ENCODE measurements at regions not wholly inside any gene's neighbourhood (a gene's known extent, or its start where the extent isn't known, plus 50 kb on each side); places are given as distances from the start of the nearest gene placed in this dataset.

GRCh38 chr15:87732976-87733375 lies 523.6 kb downstream of the NTRK3 start (continued):
- TF ChIP-seq TEAD4 (IDR thresholded peaks at IDR 0.05; ENCODE audit: low read depth, low read length): no peak

GRCh38 chr15:87731630-87732029 lies 524.9 kb downstream of the NTRK3 start:
- Histone ChIP-seq H3K23me2 (ENCODE audit: low read depth, low read length) (no peaks in the 10 kb centered on the region), H2AFZ (ENCODE audit: low read length) (no peak overlapping the region), H2BK12ac (ENCODE audit: low read depth, low read length) (no peak overlapping the region), H3K79me1 (ENCODE audit: low read depth, low read length) (no peaks in the 10 kb centered on the region), H3K36me3 (ENCODE audit: control insufficient read depth in 2 of 4, insufficient read depth in 4 of 4, low read length in 3 of 4) (no peaks in the 10 kb centered on the region), H3K27ac (ENCODE audit: low read depth, low read length) (no peak overlapping the region), H2AK5ac (ENCODE audit: low read depth, low read length) (no peak overlapping the region), H2BK5ac (ENCODE audit: low read depth, low read length) (no peak overlapping the region), H2BK120ac (replicated peaks; ENCODE audit: low read depth, low read length) (no peak overlapping the region), H3K14ac (ENCODE audit: insufficient read length) (no peak overlapping the region), H3K4ac (replicated peaks; ENCODE audit: insufficient read length, low read depth, low read length) (no peak overlapping the region), H2BK15ac (ENCODE audit: low read length) (no peak overlapping the region), H4K8ac (ENCODE audit: extremely low read depth, insufficient read depth, low read length) (no peak overlapping the region), H4K5ac (ENCODE audit: insufficient read length, low read depth, low read length) (no peak overlapping the region), H2BK20ac (ENCODE audit: low read length) (no peak overlapping the region), H3K4me3 (ENCODE audit: extremely low read depth in 1 of 4, insufficient read depth in 2 of 4, low read depth in 3 of 4, low read length in 4 of 4) (no peak overlapping the region), H3K27me3 (replicated peaks in 1 of 4; ENCODE audit: control insufficient read depth in 3 of 4, extremely low read depth in 1 of 4, insufficient read depth in 3 of 4, low read length in 3 of 4) (no peaks in the 10 kb centered on the region), H3K4me1 (replicated peaks in 1 of 4; ENCODE audit: control insufficient read depth in 3 of 4, insufficient read depth in 4 of 4, low read length in 3 of 4) (no peaks in the 10 kb centered on the region), H3K23ac (ENCODE audit: insufficient read length) (no peak overlapping the region), H4K91ac (replicated peaks; ENCODE audit: insufficient read length, low read length) (no peak overlapping the region), H3K56ac (replicated peaks; ENCODE audit: insufficient read length, low read depth, low read length) (no peak overlapping the region), H3K79me2 (ENCODE audit: control insufficient read depth in 1 of 2, insufficient read depth in 2 of 2, low read length in 2 of 2) (no peaks in the 10 kb centered on the region), H4K20me1 (replicated peaks in 1 of 2; ENCODE audit: control insufficient read depth in 1 of 2, insufficient read depth in 2 of 2, low read length in 2 of 2) (no peaks in the 10 kb centered on the region), H3K18ac (ENCODE audit: extremely low read depth, low read length) (no peak overlapping the region), H3K9me3 (ENCODE audit: insufficient read depth in 2 of 2, low read depth in 1 of 2, low read length in 1 of 2) (no peaks in the 10 kb centered on the region), H3K4me2 (ENCODE audit: insufficient read depth in 1 of 2, low read depth in 2 of 2, low read length in 2 of 2) (no peak overlapping the region), H3K9ac (replicated peaks in 1 of 4; ENCODE audit: extremely low read depth in 1 of 4, low read depth in 3 of 4, low read length in 3 of 4) (no peak overlapping the region)
- ChIA-PET CTCF (ENCODE audit: partially characterized antibody) (no interaction called here), POLR2A (ENCODE audit: partially characterized antibody) (no interaction called here)
- DNase-seq (ENCODE audit: low read depth in 1 of 2, low spot score in 2 of 2) (no peak), FAIRE-seq (no peak)
- 92% methylated on average over 3 of the region's 3 CpGs; no CpG with 5 or more reads in 1 of the 2 experiments for WGBS, 2 experiments (ENCODE audit: extremely low coverage in 1 of 2, insufficient coverage in 1 of 2, insufficient read length in 1 of 2, insufficient replicate concordance in 2 of 2, low coverage in 1 of 2, low lambda C conversion rate in 2 of 2, missing lambda C conversion rate in 1 of 2)
- TF ChIP-seq POLR2A (IDR thresholded peaks at IDR 0.05; ENCODE audit: control extremely low read depth in 1 of 2, low read depth in 2 of 2, low read length in 2 of 2) (no peak), CTBP2 (IDR thresholded peaks at IDR 0.05; ENCODE audit: borderline replicate concordance, insufficient read depth, insufficient read length, low read length) (no peak), KDM1A (IDR thresholded peaks at IDR 0.05; ENCODE audit: borderline replicate concordance, low read length) (no peak), ATF2 (IDR thresholded peaks at IDR 0.05; ENCODE audit: low read length) (no peak), CHD2 (IDR thresholded peaks at IDR 0.05; ENCODE audit: low read length) (no peak), JUND (IDR thresholded peaks at IDR 0.05; ENCODE audit: low read length) (no peak), EP300 (IDR thresholded peaks at IDR 0.05; ENCODE audit: borderline replicate concordance in 1 of 2, low read depth in 2 of 2, low read length in 2 of 2) (no peak), USF2 (IDR thresholded peaks at IDR 0.05; ENCODE audit: low read length) (no peak)
